Caco-2 (cell line): ENCODE measurements at regions not wholly inside any gene's neighbourhood (a gene's known extent, or its start where the extent isn't known, plus 50 kb on each side); places are given as distances from the start of the nearest gene placed in this dataset.

ENCODE experiments used
- BruUV-seq: library from RNA; stranded (reverse); fragments of 400-500 nt; replicated peaks from 2 replicates; lab custom pipeline; 2021; lab: Mats Ljungman, UMichigan
- CTCF ChIA-PET: fragments of 300-600 bp; sonication (Branson Sonifier 250); formaldehyde crosslinking; loops from one replicate; lab custom pipeline; 2022; ENCODE audit warnings: antibody characterized with exemption; lab: Charles Lee
- POLR2A ChIA-PET: fragments of 300-600 bp; sonication (Branson Sonifier 250); formaldehyde crosslinking; loops from one replicate; lab custom pipeline; 2022; ENCODE audit warnings: antibody characterized with exemption; lab: Charles Lee
- DNase-seq, 2 experiments: peaks; one replicate each; pipeline versions ENCODE4 v3.0.0 to v3.0.0-alpha.2; 2020 to 2022
- H3K27me3 ChIP-seq: replicated peaks from 2 replicates; pipeline ENCODE4 v1.6.0; 2011; ENCODE audit warnings: low read length; ENCODE audit not compliant: control insufficient read depth, insufficient read depth
- H3K36me3 ChIP-seq: 2 replicates; pipeline ENCODE4 v1.5.1; 2011; ENCODE audit warnings: low read length; ENCODE audit not compliant: control insufficient read depth, insufficient read depth
- H3K4me1 ChIP-seq: fragments of 250-450 bp; sonication (Bioruptor Pico); 2 replicates; pipeline ENCODE4 v1.5.1; 2020; ENCODE audit warnings: mild to moderate bottlenecking
- H3K4me3 ChIP-seq: 2 replicates; pipeline ENCODE4 v1.5.1; 2011; ENCODE audit warnings: low read depth, mild to moderate bottlenecking, control low read depth, low read length
- H3K9me3 ChIP-seq: fragments of 250-450 bp; sonication (Bioruptor Pico); 2 replicates; pipeline ENCODE4 v1.5.1; 2020; ENCODE audit warnings: mild to moderate bottlenecking, moderate library complexity
- H3K27ac Mint-ChIP-seq: one replicate; pipeline ENCODE4 v1.8.0; 2022; ENCODE audit warnings: mixed read lengths; ENCODE audit not compliant: unreplicated experiment
- H3K27me3 Mint-ChIP-seq: one replicate; pipeline ENCODE4 v1.8.0; 2022; ENCODE audit warnings: mixed read lengths; ENCODE audit not compliant: insufficient read depth, unreplicated experiment
- H3K36me3 Mint-ChIP-seq: one replicate; pipeline ENCODE4 v1.8.0; 2022; ENCODE audit warnings: mild to moderate bottlenecking, mixed read lengths; ENCODE audit not compliant: insufficient read depth, unreplicated experiment
- H3K4me1 Mint-ChIP-seq: one replicate; pipeline ENCODE4 v1.8.0; 2022; ENCODE audit warnings: low read depth, mixed read lengths; ENCODE audit not compliant: unreplicated experiment
- H3K4me3 Mint-ChIP-seq: one replicate; pipeline ENCODE4 v1.8.0; 2022; ENCODE audit warnings: mild to moderate bottlenecking, moderate library complexity, mixed read lengths; ENCODE audit not compliant: unreplicated experiment
- H3K9me3 Mint-ChIP-seq: one replicate; pipeline ENCODE4 v1.8.0; 2022; ENCODE audit warnings: mixed read lengths; ENCODE audit not compliant: unreplicated experiment
- CTCF ChIP-seq, 2 experiments: fragments of 200-600 bp in 1 of 2; IDR thresholded peaks; 1 replicate in 1 of 2; 2 replicates in 1 of 2; pipeline versions ENCODE4 v1.5.1 to v1.8.0; 2011 to 2022; ENCODE audit warnings: antibody characterized with exemption in 1 of 2, control low read depth in 1 of 2, inconsistent platforms in 1 of 2, low read depth in 1 of 2, low read length in 1 of 2, mild to moderate bottlenecking in 1 of 2, moderate library complexity in 1 of 2; ENCODE audit not compliant: insufficient read depth in 1 of 2, severe bottlenecking in 1 of 2, unreplicated experiment in 1 of 2
- intact Hi-C: fragments of 100-400 bp; cut with micrococcal nuclease; formaldehyde crosslinking; loops from one replicate; pipeline ENCODE4 v1.10.0; 2022; ENCODE audit not compliant: unreplicated experiment

GRCh38 chr15:46956456-46956855 is 760.8 kb upstream of the SEMA6D start:
- Histone ChIP-seq H3K4me3 (no peak overlapping the region), H3K4me1 (no peaks in the 10 kb centered on the region), H3K9me3 (0 out of 2 replicates have a peak, but pooled peaks cover 5% of the 10 kb centered on the region), H3K36me3 (no peaks in the 10 kb centered on the region), H3K27me3 (no peaks in the 10 kb centered on the region)
- H3K4me1 Mint-ChIP-seq, result no peaks in the 10 kb centered on the region
- ChIA-PET POLR2A (no interaction called here), CTCF (no interaction called here)
- no peaks in the 10 kb centered on the region for H3K36me3 Mint-ChIP-seq
- intact Hi-C loops, result no loop called here
- no peaks in the 10 kb centered on the region for H3K27me3 Mint-ChIP-seq
- no TSS peak for BruUV-seq
- H3K27ac Mint-ChIP-seq, result no peak overlapping the region
- TF ChIP-seq CTCF (IDR thresholded peaks at IDR 0.05; ENCODE audit: insufficient read depth in 1 of 2, low read depth in 1 of 2, low read length in 1 of 2, severe bottlenecking in 1 of 2, unreplicated experiment in 1 of 2), result no peak
- H3K4me3 Mint-ChIP-seq, result no peak overlapping the region
- no peak for DNase-seq
- peaks cover 10% of the 10 kb centered on the region for H3K9me3 Mint-ChIP-seq

GRCh38 chr15:46956881-46957280 is 760.4 kb upstream of the SEMA6D start:
- H3K9me3 Mint-ChIP-seq, result peaks cover 9% of the 10 kb centered on the region
- no peak overlapping the region for H3K4me3 Mint-ChIP-seq
- no peaks in the 10 kb centered on the region for H3K36me3 Mint-ChIP-seq
- H3K36me3 ChIP-seq, result no peaks in the 10 kb centered on the region
- ChIA-PET POLR2A (no interaction called here), CTCF (no interaction called here)
- no peak for TF ChIP-seq CTCF (IDR thresholded peaks at IDR 0.05; ENCODE audit: insufficient read depth in 1 of 2, low read depth in 1 of 2, low read length in 1 of 2, severe bottlenecking in 1 of 2, unreplicated experiment in 1 of 2)
- H3K27ac Mint-ChIP-seq, result no peak overlapping the region
- DNase-seq, result no peak
- 0 out of 2 replicates have a peak, but pooled peaks cover under 1% of the 10 kb centered on the region for H3K9me3 ChIP-seq
- no peaks in the 10 kb centered on the region for H3K4me1 Mint-ChIP-seq
- H3K27me3 ChIP-seq, result no peaks in the 10 kb centered on the region
- no TSS peak for BruUV-seq
- intact Hi-C loops, result no loop called here
- no peaks in the 10 kb centered on the region for H3K27me3 Mint-ChIP-seq
- H3K4me1 ChIP-seq, result no peaks in the 10 kb centered on the region
- no peak overlapping the region for H3K4me3 ChIP-seq

- Histone ChIP-seq H3K4me1 (no peaks in the 10 kb centered on the region), H3K4me3 (no peak overlapping the region), H3K9me3 (no peaks in the 10 kb centered on the region), H3K27me3 (no peaks in the 10 kb centered on the region), H3K36me3 (no peaks in the 10 kb centered on the region)
- no peak overlapping the region for H3K27ac Mint-ChIP-seq
- H3K36me3 Mint-ChIP-seq, result no peaks in the 10 kb centered on the region
- no TSS peak for BruUV-seq
- no peaks in the 10 kb centered on the region for H3K27me3 Mint-ChIP-seq
- CTCF ChIA-PET, result no interaction called here
- POLR2A ChIA-PET, result no interaction called here
- no peaks in the 10 kb centered on the region for H3K4me1 Mint-ChIP-seq
- DNase-seq, result no peak
- peaks cover 4% of the 10 kb centered on the region for H3K9me3 Mint-ChIP-seq
- H3K4me3 Mint-ChIP-seq, result no peak overlapping the region
- no peak for TF ChIP-seq CTCF (IDR thresholded peaks at IDR 0.05; ENCODE audit: insufficient read depth in 1 of 2, low read depth in 1 of 2, low read length in 1 of 2, severe bottlenecking in 1 of 2, unreplicated experiment in 1 of 2)
- intact Hi-C loops, result no loop called here
Observed at GRCh38 chr15:46960581-46960980, 756.7 kb upstream of the SEMA6D start.
